Myocyte (in vitro differentiated cells): ENCODE measurements at regions not wholly inside any gene's neighbourhood (a gene's known extent, or its start where the extent isn't known, plus 50 kb on each side); places are given as distances from the start of the nearest gene placed in this dataset.
"Not testable (repeated sequence)": the region's sequence is repeated elsewhere in the genome, so short reads cannot be mapped to it uniquely, and the experiment has no call there.

Source experiments
- DNase-seq: peaks from one replicate; pipeline ENCODE4 v3.0.0-alpha.2; 2012; ENCODE audit warnings: low read depth

GRCh38 chr4:38463268-38463958 lies 200.6 kb upstream of the KLF3 start:
- peak; percentile 2 for DNase-seq

DNA sequence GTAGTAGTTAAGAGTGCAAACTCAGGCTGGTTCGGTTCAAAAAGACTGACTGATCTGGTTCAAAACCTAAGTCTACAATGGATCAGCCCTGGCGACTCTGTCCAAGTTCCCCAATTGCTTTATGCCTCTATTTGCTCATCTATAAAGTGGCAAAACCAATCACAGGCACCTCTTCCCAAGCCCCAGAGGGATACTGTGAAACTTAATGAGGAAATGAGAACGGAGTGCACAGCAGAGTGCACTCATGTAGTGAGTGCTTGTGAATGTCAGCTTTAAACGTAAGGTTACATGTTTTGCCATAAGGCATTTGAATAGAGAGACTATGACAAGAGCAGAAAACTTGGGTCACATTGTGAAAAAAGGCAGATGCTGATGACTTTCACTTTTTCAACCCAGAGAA lies 199.7 kb upstream of the KLF3 start:
- no peak for DNase-seq

DNA sequence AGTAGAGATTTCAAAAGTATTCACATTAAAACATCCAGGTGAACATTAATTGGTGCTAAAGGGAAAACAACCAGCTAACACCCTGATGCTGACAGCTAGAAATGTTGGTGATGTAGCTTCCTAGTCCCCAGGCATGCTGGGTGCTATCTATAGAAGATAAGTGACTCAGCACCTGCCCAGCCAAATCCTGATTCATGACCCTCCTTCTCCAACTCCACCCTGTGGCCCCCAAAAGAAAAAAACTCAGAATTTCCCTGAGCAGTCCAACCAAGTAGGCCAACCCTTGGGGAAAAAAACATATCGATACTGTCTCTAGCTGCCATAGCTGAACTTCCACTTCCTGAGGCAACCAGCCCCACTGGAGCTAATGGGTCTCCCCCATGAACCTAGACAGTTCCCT lies 197.6 kb upstream of the KLF3 start:
- no peak for DNase-seq

DNA sequence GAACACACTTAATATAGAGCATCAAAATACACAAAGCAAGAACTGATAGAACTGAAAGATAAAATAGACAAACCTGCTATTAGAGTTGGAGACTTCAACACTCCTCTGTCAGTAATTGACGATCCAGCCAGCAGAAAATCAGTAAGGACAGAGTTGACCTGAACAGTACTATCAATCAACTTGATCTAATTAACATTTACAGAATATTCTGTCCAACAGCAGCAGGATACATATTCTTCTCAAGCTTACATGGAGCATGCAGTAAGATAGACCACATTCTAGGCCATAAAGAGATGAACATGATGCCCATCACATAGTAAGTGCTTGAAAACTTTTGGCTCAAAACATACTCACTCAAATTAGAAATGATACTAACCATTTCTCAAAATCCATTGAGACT lies 196.7 kb upstream of the KLF3 start:
- DNase-seq, result no peak

DNA sequence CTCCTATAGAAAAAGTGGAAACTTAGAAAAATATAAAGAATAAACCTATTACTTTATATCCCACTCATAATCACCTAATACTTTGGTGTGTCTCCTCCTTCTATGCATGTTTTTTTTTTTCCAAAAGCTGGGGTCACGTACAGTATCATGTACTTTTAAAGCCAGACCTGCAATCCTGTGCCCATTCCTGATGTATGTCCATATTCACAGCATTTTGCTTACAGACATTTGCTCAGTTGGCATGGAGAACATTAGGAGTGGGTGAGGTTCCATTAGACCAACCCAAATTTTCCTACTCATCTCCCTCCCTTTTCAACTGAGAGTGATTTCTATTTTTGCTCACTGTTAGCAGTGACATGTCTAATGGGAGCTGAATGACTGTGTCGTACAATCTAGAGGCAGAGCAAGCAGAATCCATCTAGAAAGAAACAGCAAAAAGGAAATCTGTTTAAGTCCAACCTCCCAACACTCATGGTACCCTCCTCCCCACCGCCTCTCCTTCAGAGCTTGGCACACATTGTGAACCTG lies 195.6 kb upstream of the KLF3 start:
- DNase-seq, result no peak

GRCh38 chr4:38469410-38469809 lies 194.6 kb upstream of the KLF3 start:
- no peak for DNase-seq

GRCh38 chr4:38470735-38471262 lies 193.2 kb upstream of the KLF3 start:
- DNase-seq, result no peak

GRCh38 chr4:38482696-38483095 lies 181.3 kb upstream of the KLF3 start:
- no peak for DNase-seq

- not testable (repeated sequence) for DNase-seq
Observed at GRCh38 chr4:38483628-38484027, 180.4 kb upstream of the KLF3 start.

DNA sequence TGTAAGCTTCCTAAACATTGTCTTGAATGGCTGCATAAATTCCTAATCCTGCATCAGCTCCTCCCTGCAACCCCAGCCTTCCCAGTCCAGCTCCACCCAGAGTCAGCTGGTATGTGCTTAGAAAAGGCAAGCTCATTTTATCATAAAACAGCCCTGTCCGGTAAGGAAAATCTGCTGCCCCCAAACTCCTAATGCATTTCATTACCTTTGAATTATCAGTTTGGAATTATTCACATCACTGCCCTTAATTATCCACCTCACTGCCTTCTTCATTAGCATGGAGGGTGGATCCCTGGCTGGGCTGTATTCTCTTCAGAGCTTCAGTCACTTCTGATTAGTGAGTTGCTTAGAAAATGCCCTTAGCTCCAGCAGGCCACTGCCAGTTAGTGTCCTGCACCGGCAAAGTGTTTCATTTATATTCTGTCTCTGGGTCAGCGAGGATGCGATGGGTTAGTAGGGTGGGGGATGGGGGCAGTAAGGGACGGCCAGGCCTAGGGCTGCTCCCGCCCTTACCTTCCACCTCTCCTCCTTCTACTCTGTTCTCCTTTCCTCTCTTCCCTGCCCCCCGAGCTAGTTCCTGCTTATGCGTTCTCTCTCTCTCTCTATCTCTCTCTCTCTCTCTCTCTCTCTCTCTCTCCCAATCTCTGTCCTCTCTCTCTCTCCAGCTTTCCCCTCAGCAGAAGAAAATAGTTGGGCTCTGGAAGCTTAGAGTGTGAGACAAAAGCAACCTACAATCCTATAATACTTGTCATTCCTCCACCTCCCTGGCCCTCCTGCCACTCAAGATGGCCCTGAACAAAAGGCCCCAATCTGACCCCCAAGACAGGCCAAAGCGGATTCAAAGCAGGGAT lies 174.8 kb upstream of the KLF3 start:
- no peak for DNase-seq

DNA sequence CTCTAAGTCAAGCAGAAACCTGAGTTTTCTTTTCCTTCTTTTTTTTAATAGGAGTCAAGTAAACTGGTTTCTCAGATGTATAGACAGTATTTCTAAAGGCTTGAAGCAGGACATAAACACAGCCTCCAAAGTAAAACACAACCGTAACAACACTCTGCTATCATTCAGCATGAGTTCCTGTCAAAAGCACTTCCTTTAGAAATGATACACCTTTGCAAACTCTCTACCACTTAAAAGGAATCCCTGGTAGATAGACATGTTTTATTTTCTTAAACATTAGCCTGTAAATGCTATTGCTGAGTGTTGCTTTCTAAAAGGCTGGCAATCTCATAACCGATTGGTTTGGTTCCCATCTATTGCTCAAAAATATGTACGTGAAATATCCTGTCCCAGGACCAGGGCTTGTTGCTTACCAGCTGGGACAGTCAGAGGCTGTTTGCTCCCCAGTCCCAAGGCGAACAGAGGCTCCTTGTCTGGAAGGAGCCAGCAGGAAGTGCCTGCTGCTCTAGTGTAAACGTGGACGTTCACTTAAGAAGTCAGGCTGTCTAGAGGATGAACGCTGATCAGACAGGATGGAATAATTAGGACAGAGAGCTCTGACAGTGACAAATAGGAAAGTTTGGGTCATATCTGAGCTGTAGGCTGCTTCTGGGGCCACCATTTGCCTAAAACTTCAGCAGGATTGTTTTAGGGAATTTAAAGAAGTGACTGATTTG lies 173.9 kb upstream of the KLF3 start:
- DNase-seq, result no peak

- no peak for DNase-seq
Observed at GRCh38 chr4:38490753-38491446, 173.1 kb upstream of the KLF3 start.

GRCh38 chr4:38491854-38492478 lies 172.0 kb upstream of the KLF3 start:
- DNase-seq, result no peak

GRCh38 chr4:38493066-38493465 lies 170.9 kb upstream of the KLF3 start:
- no peak for DNase-seq

DNA sequence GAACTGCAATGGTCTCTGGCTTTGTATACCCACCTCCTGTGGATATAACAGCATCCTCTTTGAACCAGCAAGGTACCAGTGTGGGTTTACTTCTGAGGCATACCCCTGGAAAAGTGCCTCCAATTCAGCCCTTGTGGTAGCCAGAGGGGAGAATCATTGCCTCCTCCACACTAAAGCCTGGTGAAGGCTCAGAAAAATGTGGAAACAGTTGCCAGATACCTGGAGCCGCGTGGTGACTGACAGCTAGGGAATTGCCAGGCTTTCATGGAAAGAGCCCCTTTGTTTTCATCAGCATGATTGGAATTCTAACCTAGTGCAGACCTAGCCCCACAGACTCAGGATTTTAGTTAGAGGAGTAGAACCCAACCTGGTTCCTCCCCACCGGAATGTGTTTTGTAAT lies 168.6 kb upstream of the KLF3 start:
- DNase-seq, result no peak

GRCh38 chr4:38497121-38497520 lies 166.9 kb upstream of the KLF3 start:
- no peak for DNase-seq

- no peak for DNase-seq
Observed at GRCh38 chr4:38499101-38499500, 164.9 kb upstream of the KLF3 start.

DNA sequence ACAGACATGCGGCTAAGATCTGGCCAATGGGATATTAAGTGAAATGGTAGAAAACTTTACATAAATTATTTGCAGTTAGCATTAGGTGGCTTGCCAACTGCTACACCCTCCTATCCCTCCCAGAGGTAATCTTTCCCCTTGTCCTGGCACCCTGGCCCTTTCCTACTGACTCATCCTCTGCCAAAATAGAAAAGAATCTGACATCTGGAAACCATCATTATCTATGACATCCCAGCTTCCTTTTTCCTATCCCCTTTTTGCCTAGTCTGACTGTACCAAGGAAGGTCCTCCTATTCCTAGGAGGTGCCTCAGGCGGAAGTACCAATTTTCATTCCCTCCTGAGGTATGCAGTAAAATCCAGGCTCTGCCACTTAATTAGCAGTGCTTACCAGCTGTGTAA lies 163.6 kb upstream of the KLF3 start:
- no peak for DNase-seq

DNA sequence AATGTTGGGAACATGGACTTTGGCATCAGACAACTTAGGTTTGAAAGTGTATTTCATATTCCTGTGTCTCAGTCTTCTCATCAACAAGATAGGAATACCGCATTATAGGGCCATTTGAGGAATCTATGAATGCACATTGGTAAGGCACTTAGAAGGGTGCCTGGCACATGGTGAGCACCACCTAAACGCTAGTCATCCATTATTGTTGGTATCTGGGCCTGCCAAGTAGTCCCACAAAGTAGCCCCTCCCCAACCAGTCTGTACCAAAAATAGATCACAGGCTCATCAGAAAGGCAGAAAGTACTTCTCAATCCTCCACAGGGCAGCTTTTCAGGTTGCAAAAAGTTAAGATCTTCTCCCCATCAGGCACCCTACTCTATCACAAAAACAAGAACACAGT lies 162.3 kb upstream of the KLF3 start:
- DNase-seq, result peak; percentile 18

- no peak for DNase-seq
Observed at GRCh38 chr4:38503689-38504395, 160.2 kb upstream of the KLF3 start.
